ENCODE measurements at regions not wholly inside any gene's neighbourhood (a gene's known extent, or its start where the extent isn't known, plus 50 kb on each side); places are given as distances from the start of the nearest gene placed in this dataset.

GRCh38 chr2:56801214-56801613 lies 617.4 kb downstream of the CCDC85A start:
- H3K18ac ChIP-seq (ENCODE audit: insufficient read length, low read depth, low read length) = no peak overlapping the region
- no peak overlapping the region for H2BK120ac ChIP-seq (ENCODE audit: low read depth, low read length, poor library complexity, severe bottlenecking)
- no peaks in the 10 kb centered on the region for H3K23me2 ChIP-seq (ENCODE audit: insufficient read length, low read depth, low read length, poor library complexity, severe bottlenecking)
- no peak overlapping the region for H3K27ac ChIP-seq (ENCODE audit: insufficient read length, low read depth, low read length)
- H3K79me1 ChIP-seq (ENCODE audit: insufficient read depth, low read depth, low read length, poor library complexity, severe bottlenecking) = no peaks in the 10 kb centered on the region
- no peak overlapping the region for H2BK15ac ChIP-seq (ENCODE audit: low read depth, low read length)
- no peak overlapping the region for H2BK12ac ChIP-seq (ENCODE audit: insufficient read length, low read depth, low read length)
- no peak for TF ChIP-seq CTCF (conservative IDR thresholded peaks at IDR 0.05)
- H2AK5ac ChIP-seq (ENCODE audit: insufficient read length, low read length) = no peak overlapping the region
- H3K4ac ChIP-seq (ENCODE audit: low read depth, low read length) = no peak overlapping the region
- H2BK20ac ChIP-seq (ENCODE audit: low read depth, low read length, poor library complexity, severe bottlenecking) = no peak overlapping the region
- no peak overlapping the region for H2BK5ac ChIP-seq (ENCODE audit: insufficient read length, low read length)
- H3K4me2 ChIP-seq (ENCODE audit: insufficient read depth, insufficient read length, low read length) = no peak overlapping the region
- Mint-ChIP-seq H3K4me3 (no peak overlapping the region), H3K27me3 (ENCODE audit: low read depth) (no peaks in the 10 kb centered on the region), H3K4me1 (peaks cover 4 to 5% of the 10 kb centered on the region in 2 experiments), H3K9me3 (no peaks in the 10 kb centered on the region), H3K36me3 (ENCODE audit: insufficient read depth in 1 of 3, low read depth in 3 of 3) (no peaks in the 10 kb centered on the region), H3K27ac (no peak overlapping the region)
- no peak for DNase-seq
- H3K9ac ChIP-seq (ENCODE audit: extremely low read depth, insufficient read length, low read length) = no peak overlapping the region
- no peak overlapping the region for H4K91ac ChIP-seq (ENCODE audit: insufficient read length, low read depth, low read length)
- no peak overlapping the region for H4K5ac ChIP-seq (ENCODE audit: insufficient read length, low read depth, low read length)
- H3K23ac ChIP-seq (ENCODE audit: insufficient read length, low read depth, low read length) = no peak overlapping the region
- no peaks in the 10 kb centered on the region for H3K79me2 ChIP-seq (ENCODE audit: insufficient read depth, low read length)
- WGBS (ENCODE audit: extremely low coverage, insufficient read length, low lambda C conversion rate) = no CpG with 5 or more reads among the region's 2 CpGs
- H4K8ac ChIP-seq (replicated peaks; ENCODE audit: insufficient read length, low read depth, low read length) = no peak overlapping the region
- no peak overlapping the region for H2AFZ ChIP-seq (ENCODE audit: low read length)
- H3K56ac ChIP-seq (ENCODE audit: insufficient read length, low read depth, low read length) = no peak overlapping the region
- peaks cover 2% of the 10 kb centered on the region; the same call in 1 of the 2 replicates for H3K4me1 ChIP-seq (ENCODE audit: insufficient read depth, low read length)
- H3T11ph ChIP-seq (ENCODE audit: low read length) = no peak overlapping the region
- H3K14ac ChIP-seq (ENCODE audit: insufficient read depth, low read length) = no peak overlapping the region
- H3K9me3 ChIP-seq (ENCODE audit: control insufficient read depth, low read depth, low read length) = no peaks in the 10 kb centered on the region
- no peaks in the 10 kb centered on the region for H4K20me1 ChIP-seq (ENCODE audit: control insufficient read depth, insufficient read depth, insufficient read length)
- no peaks in the 10 kb centered on the region for H3K27me3 ChIP-seq (ENCODE audit: insufficient read depth, low read length)

Data from H9 (cell line).